GM23248 (cell line): ENCODE measurements at regions not wholly inside any gene's neighbourhood (a gene's known extent, or its start where the extent isn't known, plus 50 kb on each side); places are given as distances from the start of the nearest gene placed in this dataset.

Experiments
- EZH2 ChIP-seq: fragments of 200-600 bp; sonication (generic); IDR thresholded peaks from 2 replicates; pipeline ENCODE4 v1.6.1; 2018; ENCODE audit warnings: antibody characterized with exemption, mild to moderate bottlenecking; ENCODE audit not compliant: insufficient read depth, poor library complexity, severe bottlenecking
- EZH2phosphoT487 ChIP-seq: fragments of 200-600 bp; sonication (generic); IDR thresholded peaks from 2 replicates; pipeline ENCODE4 v1.6.1; 2018; ENCODE audit warnings: antibody characterized with exemption, moderate library complexity, mild to moderate bottlenecking, low read depth; ENCODE audit not compliant: insufficient read depth

GRCh38 chr10:105864854-105865253 is 1223.8 kb downstream of the SORCS3 start:
- TF ChIP-seq EZH2phosphoT487 (no peak), EZH2 (no peak)
